Suppressor macrophage treated with lipopolysaccharide for 1 hour (primary cell): ENCODE measurements at regions not wholly inside any gene's neighbourhood (a gene's known extent, or its start where the extent isn't known, plus 50 kb on each side); places are given as distances from the start of the nearest gene placed in this dataset.
"Not testable (repeated sequence)": the region's sequence is repeated elsewhere in the genome, so short reads cannot be mapped to it uniquely, and the experiment has no call there.

Experiments used
- DNase-seq, 3 donors: peaks; one replicate each; pipeline ENCODE4 v3.0.0-alpha.2; 2020 to 2022

DNA sequence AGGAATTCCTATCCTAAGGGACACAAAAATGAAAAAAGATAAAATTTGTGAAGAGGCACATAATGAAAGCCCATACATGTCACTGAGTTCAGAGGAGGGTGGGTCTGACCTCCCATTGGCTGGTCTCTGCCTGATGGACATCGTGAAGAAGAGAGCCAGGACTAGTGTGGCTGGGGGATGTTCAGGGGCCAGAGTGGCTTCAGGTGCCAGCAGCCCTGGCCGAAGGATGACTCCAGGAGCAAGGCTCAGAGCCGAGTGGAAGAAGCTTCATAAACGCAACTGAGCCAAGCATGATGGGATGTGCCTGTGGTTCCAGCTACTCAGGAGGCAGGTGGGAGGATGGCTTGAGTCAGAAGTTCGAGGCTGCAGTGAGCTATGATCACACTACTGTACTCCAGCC is 56.9 kb upstream of the ATP5PO start:
- no peak for DNase-seq

DNA sequence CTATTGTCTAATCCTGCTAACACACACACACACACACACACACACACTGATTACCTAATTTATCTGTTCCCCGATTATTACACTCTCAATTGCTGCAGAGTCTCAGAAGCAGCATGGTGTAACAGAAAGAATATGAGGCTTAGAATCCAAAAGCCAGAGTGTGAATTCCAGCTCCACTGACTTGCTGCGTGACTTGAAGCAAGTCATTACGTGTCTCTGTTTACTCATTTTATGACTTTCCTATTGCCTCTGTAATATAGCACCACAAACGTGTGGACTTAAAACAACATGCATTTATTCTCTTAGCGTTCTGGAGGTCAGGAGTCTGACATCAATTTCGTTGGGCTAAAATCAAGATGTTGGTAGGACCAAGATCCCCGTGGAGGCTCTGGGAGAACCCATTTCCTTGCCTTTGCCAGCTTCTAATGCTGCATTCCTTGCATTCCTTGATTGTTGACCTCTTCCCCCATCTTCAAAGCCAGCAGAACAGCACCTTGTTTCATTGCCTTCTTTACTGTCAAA is 55.9 kb upstream of the ATP5PO start:
- no peak for DNase-seq

- DNase-seq: no peak
Observed at GRCh38 chr21:33969581-33969980, 54.0 kb upstream of the ATP5PO start.

DNA sequence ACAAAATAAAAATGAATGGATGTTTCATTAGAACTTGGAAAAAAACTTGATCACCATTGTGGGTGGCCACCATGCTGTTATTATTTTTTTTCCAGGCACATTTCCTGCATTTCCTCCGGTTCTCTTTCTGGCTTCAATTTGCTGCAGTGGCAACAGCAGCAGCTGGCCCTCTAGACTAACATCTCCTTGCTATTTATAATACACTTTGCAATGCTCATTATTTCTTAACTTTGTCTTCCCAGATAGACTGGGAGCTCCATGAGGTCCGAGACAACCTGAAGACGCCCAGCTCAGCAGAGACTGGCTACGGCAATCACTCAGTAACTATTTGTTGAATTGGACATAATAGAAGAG is 53.4 kb upstream of the ATP5PO start:
- no peak for DNase-seq

- DNase-seq: peak; percentile 41 to 47 (median 43)
Observed at GRCh38 chr21:33968080-33968994, 52.7 kb upstream of the ATP5PO start.

DNA sequence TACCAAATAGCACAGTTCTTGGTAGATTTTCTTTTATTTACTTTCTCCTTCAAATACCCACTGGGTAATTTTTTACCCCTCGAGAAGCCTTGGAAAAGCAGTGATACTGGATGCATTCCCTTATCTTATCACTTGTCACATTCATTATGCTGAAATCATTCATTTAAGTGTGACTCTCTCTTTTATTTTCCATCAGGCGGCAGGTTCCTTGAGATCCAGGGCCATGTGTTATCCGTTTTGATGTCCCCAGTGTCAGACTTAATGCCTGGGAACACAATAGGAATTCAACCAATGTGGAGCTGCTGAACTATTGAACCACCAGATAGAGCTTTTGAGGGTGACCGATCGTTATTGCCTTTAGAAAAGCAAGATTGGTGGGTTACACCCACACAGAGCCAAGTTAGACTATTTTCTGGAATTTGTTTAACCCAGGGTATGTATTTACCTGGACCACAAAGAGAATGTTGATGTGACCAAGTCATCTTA is 51.5 kb upstream of the ATP5PO start:
- DNase-seq: no peak

DNA sequence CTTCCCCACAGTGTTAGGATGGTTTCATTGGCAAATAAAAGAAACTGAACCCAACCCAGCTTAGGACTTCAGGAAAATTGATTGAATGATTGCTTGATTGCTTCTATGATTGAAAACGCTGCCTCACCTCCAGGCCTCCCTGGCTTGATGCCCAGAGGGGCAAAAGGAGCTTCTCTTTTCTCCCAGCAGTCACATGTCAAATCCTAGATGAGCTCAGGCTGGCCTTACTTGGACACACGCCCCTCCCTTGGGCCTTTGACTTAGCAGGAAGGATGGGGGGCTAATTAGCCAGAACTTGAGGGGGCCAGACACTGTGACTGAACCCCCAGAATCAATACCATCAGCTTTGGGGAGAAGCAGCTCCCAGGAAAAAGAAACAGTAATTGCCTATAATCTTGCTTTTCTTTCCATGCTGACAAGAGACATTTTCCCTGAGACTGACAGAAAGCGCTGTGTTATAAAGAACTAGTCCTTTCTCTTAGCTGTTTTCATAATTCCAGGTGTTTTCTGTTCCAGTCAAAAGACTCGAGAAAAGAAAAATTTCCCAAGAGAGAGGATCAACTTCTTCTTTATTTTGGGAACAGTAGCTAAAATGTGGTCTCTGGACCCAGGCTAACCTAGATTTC is 50.8 kb upstream of the ATP5PO start:
- peak; percentile 28 to 57 (median 31) for DNase-seq

GRCh38 chr21:33965662-33966061 is 50.1 kb upstream of the ATP5PO start:
- DNase-seq: not testable (repeated sequence)
